Mesendoderm (in vitro differentiated cells): ENCODE measurements at regions not wholly inside any gene's neighbourhood (a gene's known extent, or its start where the extent isn't known, plus 50 kb on each side); places are given as distances from the start of the nearest gene placed in this dataset.
A peak's percentile ranks its signal among the peaks of the same experiment; 100 is the strongest.

Source experiments
- DNase-seq: peaks from one replicate; pipeline ENCODE4 v3.0.0; 2013
- H2AK5ac ChIP-seq: 2 replicates; pipeline ENCODE4 v1.6.1; 2013; ENCODE audit warnings: low read length, inconsistent platforms
- H2BK120ac ChIP-seq: 2 replicates; pipeline ENCODE4 v1.6.1; 2013; ENCODE audit warnings: low read depth, mild to moderate bottlenecking, low read length, moderate library complexity, mixed read lengths
- H2BK15ac ChIP-seq: replicated peaks from 2 replicates; pipeline ENCODE4 v1.6.1; 2013; ENCODE audit warnings: low read depth, mild to moderate bottlenecking, moderate library complexity
- H2BK5ac ChIP-seq: 2 replicates; pipeline ENCODE4 v1.6.1; 2013; ENCODE audit warnings: low read length, inconsistent platforms
- H3K18ac ChIP-seq: 2 replicates; pipeline ENCODE4 v1.6.1; 2013; ENCODE audit warnings: mild to moderate bottlenecking, low read length, mixed read lengths
- H3K23ac ChIP-seq: one replicate; pipeline ENCODE4 v1.6.1; 2013; ENCODE audit warnings: low read length
- H3K27ac ChIP-seq: 2 replicates; pipeline ENCODE4 v1.5.1; 2013; ENCODE audit warnings: low read depth, mild to moderate bottlenecking, inconsistent platforms, low read length, moderate library complexity
- H3K27me3 ChIP-seq: 2 replicates; pipeline ENCODE4 v1.6.1; 2013; ENCODE audit warnings: low read length, control low read depth, mild to moderate bottlenecking, inconsistent platforms; ENCODE audit not compliant: insufficient read depth, poor library complexity
- H3K36me3 ChIP-seq: 2 replicates; pipeline ENCODE4 v1.6.1; 2013; ENCODE audit warnings: low read length, inconsistent platforms; ENCODE audit not compliant: control insufficient read depth, insufficient read depth
- H3K4ac ChIP-seq: one replicate; pipeline ENCODE4 v1.6.1; 2013; ENCODE audit warnings: low read depth, mild to moderate bottlenecking, low read length, moderate library complexity
- H3K4me1 ChIP-seq: 2 replicates; pipeline ENCODE4 v1.6.1; 2013; ENCODE audit warnings: low read depth, low read length, inconsistent platforms; ENCODE audit not compliant: control insufficient read depth
- H3K4me2 ChIP-seq: 2 replicates; pipeline ENCODE4 v1.6.1; 2013; ENCODE audit warnings: low read length
- H3K4me3 ChIP-seq: 2 replicates; pipeline ENCODE4 v1.5.1; 2013; ENCODE audit warnings: mild to moderate bottlenecking, low read length
- H3K56ac ChIP-seq: one replicate; pipeline ENCODE4 v1.6.1; 2013; ENCODE audit warnings: low read length
- H3K79me1 ChIP-seq: 2 replicates; pipeline ENCODE4 v1.6.1; 2013; ENCODE audit warnings: low read length, inconsistent platforms
- H3K79me2 ChIP-seq: 2 replicates; pipeline ENCODE4 v1.6.1; 2013; ENCODE audit warnings: mild to moderate bottlenecking, low read length; ENCODE audit not compliant: control insufficient read depth, insufficient read depth
- H3K9ac ChIP-seq: 2 replicates; pipeline ENCODE4 v1.6.1; 2013; ENCODE audit warnings: low read length, inconsistent platforms
- H4K5ac ChIP-seq: one replicate; pipeline ENCODE4 v1.6.1; 2013; ENCODE audit warnings: low read length
- H4K8ac ChIP-seq: one replicate; pipeline ENCODE4 v1.6.1; 2013; ENCODE audit warnings: low read depth, mild to moderate bottlenecking, control low read depth, low read length, moderate library complexity
- WGBS: extraction: QIAGEN DNeasy Blood & Tissue Kit; methylation state at CpG from one replicate; pipeline ENCODE4 v1.1.7; 2013; ENCODE audit warnings: low lambda C conversion rate, missing lambda C conversion rate; ENCODE audit not compliant: insufficient coverage; ENCODE audit errors: extremely low coverage; 5-methylcytosine and 5-hydroxymethylcytosine counted together

DNA sequence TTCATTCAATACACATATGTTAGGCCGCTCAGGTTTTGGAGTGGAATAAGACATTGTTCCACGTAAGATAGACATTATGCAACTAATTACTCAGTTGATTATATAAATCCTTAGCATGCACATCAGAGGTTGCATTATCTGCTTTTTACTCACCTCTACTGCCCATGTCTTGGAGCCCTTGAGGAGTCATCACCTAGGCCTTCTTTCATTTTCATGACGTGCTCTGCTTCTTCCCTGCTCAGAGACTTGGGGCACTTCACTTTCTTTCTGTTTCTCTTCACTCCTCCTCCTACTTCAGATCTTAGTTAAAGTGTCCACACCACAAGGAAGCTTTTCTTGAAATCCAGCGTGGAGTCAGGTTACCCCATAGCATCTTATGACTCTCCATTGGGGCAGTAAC, 241.1 kb downstream of the TLR4 start:
- Histone ChIP-seq H3K4me3 (no peak overlapping the region), H3K18ac (no peak overlapping the region), H3K9ac (no peak overlapping the region), H2AK5ac (no peak overlapping the region), H3K27me3 (no peaks in the 10 kb centered on the region), H2BK120ac (no peak overlapping the region), H3K4me2 (no peak overlapping the region), H2BK15ac (no peak overlapping the region), H3K56ac (no peak overlapping the region), H3K79me1 (no peaks in the 10 kb centered on the region), H3K79me2 (no peaks in the 10 kb centered on the region), H3K4me1 (no peaks in the 10 kb centered on the region), H3K4ac (no peak overlapping the region), H3K27ac (no peak overlapping the region), H3K36me3 (no peaks in the 10 kb centered on the region), H2BK5ac (no peak overlapping the region), H4K5ac (no peak overlapping the region), H4K8ac (no peak overlapping the region), H3K23ac (no peak overlapping the region)
- no CpG with 5 or more reads among the region's 4 CpGs for WGBS
- DNase-seq = no peak

GRCh38 chr9:117951127-117951526, 246.9 kb downstream of the TLR4 start:
- Histone ChIP-seq H4K5ac (no peak overlapping the region), H3K4me3 (no peak overlapping the region), H2BK120ac (no peak overlapping the region), H2AK5ac (no peak overlapping the region), H3K4me1 (no peaks in the 10 kb centered on the region), H3K36me3 (no peaks in the 10 kb centered on the region), H3K18ac (no peak overlapping the region), H3K79me2 (no peaks in the 10 kb centered on the region), H3K27ac (no peak overlapping the region), H2BK5ac (no peak overlapping the region), H3K9ac (no peak overlapping the region), H3K27me3 (no peaks in the 10 kb centered on the region), H3K4me2 (no peak overlapping the region), H3K23ac (no peak overlapping the region), H3K4ac (no peak overlapping the region), H4K8ac (no peak overlapping the region), H3K79me1 (no peaks in the 10 kb centered on the region), H3K56ac (no peak overlapping the region), H2BK15ac (no peak overlapping the region)
- DNase-seq = no peak
- WGBS = no CpG with 5 or more reads among the region's 7 CpGs

DNA sequence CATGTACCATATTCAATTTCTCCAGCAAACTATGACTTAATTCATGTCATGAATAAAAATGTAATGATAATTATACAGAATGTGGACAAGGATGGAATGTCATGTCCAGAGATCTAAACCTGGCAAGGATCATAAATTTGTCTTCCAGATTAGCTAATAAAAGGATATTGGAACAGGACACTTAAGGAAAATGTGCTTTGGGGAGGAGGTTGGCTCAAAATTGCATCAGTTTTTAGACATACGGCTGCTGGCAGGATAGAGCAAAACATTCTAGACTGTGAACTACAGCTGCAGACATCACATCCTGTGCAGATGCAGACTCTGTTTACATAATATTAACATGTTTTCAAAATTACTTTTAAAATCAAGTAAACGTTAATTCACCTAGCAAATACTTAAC, 248.4 kb downstream of the TLR4 start:
- H3K9ac ChIP-seq = no peak overlapping the region
- no peak for DNase-seq
- no peaks in the 10 kb centered on the region for H3K27me3 ChIP-seq
- no peaks in the 10 kb centered on the region for H3K36me3 ChIP-seq
- no peak overlapping the region for H2BK120ac ChIP-seq
- no peak overlapping the region for H3K4me3 ChIP-seq
- H3K79me2 ChIP-seq = no peaks in the 10 kb centered on the region
- H2BK5ac ChIP-seq = no peak overlapping the region
- no peak overlapping the region for H3K4me2 ChIP-seq
- H3K23ac ChIP-seq = no peak overlapping the region
- H2BK15ac ChIP-seq = no peak overlapping the region
- no peak overlapping the region for H4K8ac ChIP-seq
- H3K27ac ChIP-seq = no peak overlapping the region
- H2AK5ac ChIP-seq = no peak overlapping the region
- H3K56ac ChIP-seq = no peak overlapping the region
- H4K5ac ChIP-seq = no peak overlapping the region
- no peak overlapping the region for H3K18ac ChIP-seq
- H3K4me1 ChIP-seq = no peaks in the 10 kb centered on the region
- no peaks in the 10 kb centered on the region for H3K79me1 ChIP-seq
- H3K4ac ChIP-seq = no peak overlapping the region
- no CpG with 5 or more reads among the region's 2 CpGs for WGBS

- Histone ChIP-seq H2AK5ac (no peak overlapping the region), H3K18ac (no peak overlapping the region), H3K36me3 (no peaks in the 10 kb centered on the region), H3K4me2 (no peak overlapping the region), H3K79me1 (no peaks in the 10 kb centered on the region), H3K56ac (no peak overlapping the region), H4K8ac (no peak overlapping the region), H3K4me3 (no peak overlapping the region), H3K27me3 (no peaks in the 10 kb centered on the region), H3K79me2 (no peaks in the 10 kb centered on the region), H4K5ac (no peak overlapping the region), H3K4me1 (no peaks in the 10 kb centered on the region), H2BK5ac (no peak overlapping the region), H3K9ac (no peak overlapping the region), H3K27ac (no peak overlapping the region), H3K23ac (no peak overlapping the region), H2BK120ac (no peak overlapping the region), H3K4ac (no peak overlapping the region), H2BK15ac (no peak overlapping the region)
- no peak for DNase-seq
- WGBS = no CpG with 5 or more reads among the region's 2 CpGs
Measured at GRCh38 chr9:117957267-117957666, 253.1 kb downstream of the TLR4 start.

GRCh38 chr9:117958726-117959125, 254.5 kb downstream of the TLR4 start:
- no peak overlapping the region for H2BK120ac ChIP-seq
- no peaks in the 10 kb centered on the region for H3K4me1 ChIP-seq
- H2BK5ac ChIP-seq = no peak overlapping the region
- no peak overlapping the region for H2BK15ac ChIP-seq
- no peak overlapping the region for H2AK5ac ChIP-seq
- no peaks in the 10 kb centered on the region for H3K79me2 ChIP-seq
- DNase-seq = peak; percentile 79
- no peak overlapping the region for H3K18ac ChIP-seq
- H3K4me2 ChIP-seq = no peak overlapping the region
- no peak overlapping the region for H3K4me3 ChIP-seq
- H3K4ac ChIP-seq = no peak overlapping the region
- no peak overlapping the region for H3K23ac ChIP-seq
- H4K5ac ChIP-seq = no peak overlapping the region
- H3K9ac ChIP-seq = no peak overlapping the region
- no CpG with 5 or more reads among the region's 2 CpGs for WGBS
- no peak overlapping the region for H3K27ac ChIP-seq
- H3K79me1 ChIP-seq = no peaks in the 10 kb centered on the region
- H3K56ac ChIP-seq = no peak overlapping the region
- H3K36me3 ChIP-seq = no peaks in the 10 kb centered on the region
- H4K8ac ChIP-seq = no peak overlapping the region
- H3K27me3 ChIP-seq = no peaks in the 10 kb centered on the region

DNA sequence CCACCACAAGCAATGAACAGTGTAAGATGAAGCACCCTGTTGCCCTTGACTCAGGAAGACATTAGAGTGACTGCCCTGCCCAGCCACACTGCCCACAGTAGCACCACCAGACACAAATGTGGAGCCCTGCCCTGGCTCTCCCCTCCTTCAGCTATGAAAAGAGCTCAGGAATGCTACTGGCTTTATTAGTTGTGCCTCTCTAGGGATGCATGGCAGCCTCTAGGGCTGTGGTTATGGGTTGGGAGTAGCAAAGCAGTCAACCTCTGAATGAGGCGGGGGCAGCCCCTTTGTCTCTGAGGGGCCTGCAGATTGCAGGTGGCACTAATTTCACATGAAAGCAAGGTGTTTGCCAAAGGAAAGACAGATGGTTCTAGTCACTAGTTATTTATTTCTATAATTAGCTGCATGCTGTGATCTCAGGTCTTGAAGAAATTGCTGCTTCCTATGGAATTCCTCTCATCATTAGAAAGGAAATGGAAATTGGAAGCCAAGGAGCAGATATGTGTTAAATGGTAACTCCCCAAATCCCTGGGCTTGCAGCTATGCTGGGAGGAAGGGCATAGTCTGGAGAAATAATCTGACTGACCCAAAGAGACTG, 259.4 kb downstream of the TLR4 start:
- WGBS = no CpG with 5 or more reads among the region's 1 CpG
- Histone ChIP-seq H2BK5ac (no peak overlapping the region), H3K23ac (no peak overlapping the region), H3K36me3 (no peaks in the 10 kb centered on the region), H3K9ac (no peak overlapping the region), H3K18ac (no peak overlapping the region), H4K8ac (no peak overlapping the region), H3K4ac (peak overlapping the region; percentile 55), H4K5ac (no peak overlapping the region), H3K27ac (no peak overlapping the region), H2AK5ac (no peak overlapping the region), H3K56ac (no peak overlapping the region), H3K79me1 (no peaks in the 10 kb centered on the region), H3K79me2 (no peaks in the 10 kb centered on the region), H2BK15ac (no peak overlapping the region), H2BK120ac (no peak overlapping the region), H3K4me1 (no peaks in the 10 kb centered on the region), H3K4me2 (no peak overlapping the region), H3K4me3 (no peak overlapping the region), H3K27me3 (no peaks in the 10 kb centered on the region)
- DNase-seq = no peak
